Breast epithelium (tissue), 3 donors: ENCODE measurements at regions not wholly inside any gene's neighbourhood (a gene's known extent, or its start where the extent isn't known, plus 50 kb on each side); places are given as distances from the start of the nearest gene placed in this dataset.

Experiments used
- POLR2A ChIP-seq: fragments of 450-650 bp; IDR thresholded peaks from one replicate; pipeline ENCODE4 v1.6.1; 2016; ENCODE audit warnings: antibody characterized with exemption, mild to moderate bottlenecking, moderate library complexity
- POLR2AphosphoS5 ChIP-seq, 3 donors: sonication (generic); formaldehyde crosslinking; IDR thresholded peaks; one replicate each; pipeline ENCODE4 v1.6.1; 2017; ENCODE audit warnings: antibody characterized with exemption in 3 of 3
- TF ChIP-seq, protein P1 (sequence below), 3 donors: fragments of 450-650 bp; IDR thresholded peaks; one replicate each; pipeline ENCODE4 v1.5.1; 2016 to 2017; ENCODE audit warnings: antibody characterized with exemption in 3 of 3, mild to moderate bottlenecking in 3 of 3, moderate library complexity in 3 of 3

DNA sequence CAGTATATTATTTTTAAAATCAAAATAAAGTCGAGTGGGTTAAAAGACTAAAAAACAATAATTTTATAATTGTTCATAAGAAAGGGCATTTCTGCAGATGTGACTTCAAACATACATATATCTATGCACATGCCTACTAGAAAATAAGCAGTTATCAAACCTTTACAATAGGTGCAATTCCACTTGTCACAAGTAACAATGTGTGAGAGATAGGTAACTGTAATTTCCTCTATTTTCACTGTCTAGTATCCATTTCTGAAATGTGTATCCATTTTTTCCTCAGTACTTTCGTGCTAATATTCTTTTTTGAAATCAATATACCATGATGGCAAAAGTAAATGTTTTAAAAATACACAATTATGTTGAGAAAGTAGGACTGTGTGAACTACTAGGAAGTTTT, 96.9 kb upstream of the GNAI1 start:
- TF ChIP-seq POLR2AphosphoS5 (IDR thresholded peaks at IDR 0.05) (no peak), POLR2A (no peak)
- TF ChIP-seq, protein P1, sequence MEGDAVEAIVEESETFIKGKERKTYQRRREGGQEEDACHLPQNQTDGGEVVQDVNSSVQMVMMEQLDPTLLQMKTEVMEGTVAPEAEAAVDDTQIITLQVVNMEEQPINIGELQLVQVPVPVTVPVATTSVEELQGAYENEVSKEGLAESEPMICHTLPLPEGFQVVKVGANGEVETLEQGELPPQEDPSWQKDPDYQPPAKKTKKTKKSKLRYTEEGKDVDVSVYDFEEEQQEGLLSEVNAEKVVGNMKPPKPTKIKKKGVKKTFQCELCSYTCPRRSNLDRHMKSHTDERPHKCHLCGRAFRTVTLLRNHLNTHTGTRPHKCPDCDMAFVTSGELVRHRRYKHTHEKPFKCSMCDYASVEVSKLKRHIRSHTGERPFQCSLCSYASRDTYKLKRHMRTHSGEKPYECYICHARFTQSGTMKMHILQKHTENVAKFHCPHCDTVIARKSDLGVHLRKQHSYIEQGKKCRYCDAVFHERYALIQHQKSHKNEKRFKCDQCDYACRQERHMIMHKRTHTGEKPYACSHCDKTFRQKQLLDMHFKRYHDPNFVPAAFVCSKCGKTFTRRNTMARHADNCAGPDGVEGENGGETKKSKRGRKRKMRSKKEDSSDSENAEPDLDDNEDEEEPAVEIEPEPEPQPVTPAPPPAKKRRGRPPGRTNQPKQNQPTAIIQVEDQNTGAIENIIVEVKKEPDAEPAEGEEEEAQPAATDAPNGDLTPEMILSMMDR (IDR thresholded peaks at IDR 0.05), result no peak
